Mammary epithelial cell (primary cell): ENCODE measurements at regions not wholly inside any gene's neighbourhood (a gene's known extent, or its start where the extent isn't known, plus 50 kb on each side); places are given as distances from the start of the nearest gene placed in this dataset.

ENCODE experiments used
- EZH2 ChIP-seq: IDR thresholded peaks from 2 replicates; pipeline ENCODE4 v1.6.1; 2012; ENCODE audit warnings: low read length, inconsistent platforms, borderline replicate concordance
- TF ChIP-seq, protein P1 (sequence below), 2 donors: IDR thresholded peaks in 1 of 2; conservative IDR thresholded peaks in 1 of 2; 2 replicates each; pipeline ENCODE4 v1.5.1; 2011 to 2012; ENCODE audit warnings: inconsistent platforms in 2 of 2, low read length in 2 of 2, mild to moderate bottlenecking in 2 of 2, control low read depth in 1 of 2, low read depth in 1 of 2; ENCODE audit not compliant: insufficient read depth in 1 of 2; ENCODE audit errors: extremely low read depth in 1 of 2

DNA sequence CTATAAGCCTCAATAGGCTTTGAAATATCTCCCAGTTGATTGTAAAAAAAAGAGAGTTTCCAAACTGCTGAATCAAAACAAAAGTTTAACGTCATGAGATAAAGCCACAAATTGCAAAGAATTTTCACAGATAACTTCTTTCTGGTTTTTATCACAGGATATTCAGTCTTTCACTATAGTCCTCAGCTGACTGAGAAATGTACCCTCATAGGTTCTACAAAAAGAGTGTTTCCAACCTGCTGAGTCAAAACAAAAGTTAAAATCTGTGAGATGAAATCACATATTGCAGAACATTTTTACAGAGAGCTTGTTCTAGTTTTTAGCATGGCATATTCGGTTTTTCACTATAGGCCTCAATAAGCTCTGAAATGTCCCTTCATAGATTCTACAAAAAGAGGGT lies 559.2 kb downstream of the KCNJ18 start:
- TF ChIP-seq, protein P1, sequence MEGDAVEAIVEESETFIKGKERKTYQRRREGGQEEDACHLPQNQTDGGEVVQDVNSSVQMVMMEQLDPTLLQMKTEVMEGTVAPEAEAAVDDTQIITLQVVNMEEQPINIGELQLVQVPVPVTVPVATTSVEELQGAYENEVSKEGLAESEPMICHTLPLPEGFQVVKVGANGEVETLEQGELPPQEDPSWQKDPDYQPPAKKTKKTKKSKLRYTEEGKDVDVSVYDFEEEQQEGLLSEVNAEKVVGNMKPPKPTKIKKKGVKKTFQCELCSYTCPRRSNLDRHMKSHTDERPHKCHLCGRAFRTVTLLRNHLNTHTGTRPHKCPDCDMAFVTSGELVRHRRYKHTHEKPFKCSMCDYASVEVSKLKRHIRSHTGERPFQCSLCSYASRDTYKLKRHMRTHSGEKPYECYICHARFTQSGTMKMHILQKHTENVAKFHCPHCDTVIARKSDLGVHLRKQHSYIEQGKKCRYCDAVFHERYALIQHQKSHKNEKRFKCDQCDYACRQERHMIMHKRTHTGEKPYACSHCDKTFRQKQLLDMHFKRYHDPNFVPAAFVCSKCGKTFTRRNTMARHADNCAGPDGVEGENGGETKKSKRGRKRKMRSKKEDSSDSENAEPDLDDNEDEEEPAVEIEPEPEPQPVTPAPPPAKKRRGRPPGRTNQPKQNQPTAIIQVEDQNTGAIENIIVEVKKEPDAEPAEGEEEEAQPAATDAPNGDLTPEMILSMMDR (conservative IDR thresholded peaks at IDR 0.05 in 1 of 2, IDR thresholded peaks at IDR 0.05 in 1 of 2; ENCODE audit: extremely low read depth in 1 of 2, insufficient read depth in 1 of 2, low read depth in 1 of 2, low read length in 2 of 2): no peak
- no peak for TF ChIP-seq EZH2
